ENCODE measurements at regions not wholly inside any gene's neighbourhood (a gene's known extent, or its start where the extent isn't known, plus 50 kb on each side); places are given as distances from the start of the nearest gene placed in this dataset.

GRCh38 chr4:138572007-138572406, 329.9 kb upstream of the SLC7A11 start:
- no peaks in the 10 kb centered on the region for H3K4me1 ChIP-seq (ENCODE audit: insufficient read depth, low read length)
- no peaks in the 10 kb centered on the region for H3K79me2 ChIP-seq (ENCODE audit: low read length)
- no peak overlapping the region for H3K4me2 ChIP-seq (ENCODE audit: low read length)
- intact Hi-C loops (cut with micrococcal nuclease): no loop called here
- no peak overlapping the region for H3K4me3 ChIP-seq (ENCODE audit: low read length)
- no peak for ATAC-seq
- no TSS peak for BruUV-seq (replicated peaks)
- H3F3A ChIP-seq (ENCODE audit: low read length, unreplicated experiment): no peaks in the 10 kb centered on the region
- no peak overlapping the region for H3K27ac ChIP-seq (ENCODE audit: low read length)
- no peaks in the 10 kb centered on the region for H3K9me3 ChIP-seq (ENCODE audit: low read length)
- no peaks in the 10 kb centered on the region for H4K20me1 ChIP-seq (ENCODE audit: low read length)
- ChIA-PET POLR2A (ENCODE audit: unreplicated experiment) (no interaction called here), CTCF (no interaction called here)
- no peaks in the 10 kb centered on the region for H3K36me3 ChIP-seq (ENCODE audit: low read depth, low read length)
- no peak overlapping the region for H3K9ac ChIP-seq (ENCODE audit: low read length)
- no peak for DNase-seq
- no peaks in the 10 kb centered on the region for H3K27me3 ChIP-seq (ENCODE audit: low read length)
- no peak for TF ChIP-seq EZH2phosphoT487 (IDR thresholded peaks at IDR 0.05; ENCODE audit: borderline replicate concordance, low read length)
- no peak overlapping the region for H2AFZ ChIP-seq (ENCODE audit: low read length)
- no peaks in the 10 kb centered on the region for H3K9me2 ChIP-seq (replicated peaks; ENCODE audit: low read length)

GRCh38 chr4:138567696-138568095, 325.5 kb upstream of the SLC7A11 start:
- no peak for ATAC-seq

GRCh38 chr4:138565576-138565975, 323.4 kb upstream of the SLC7A11 start:
- H3K9me2 ChIP-seq (replicated peaks; ENCODE audit: low read length): no peaks in the 10 kb centered on the region
- CTCF ChIA-PET: no interaction called here
- no peak for ATAC-seq
- intact Hi-C loops (cut with micrococcal nuclease): no loop called here
- H3K4me1 ChIP-seq (ENCODE audit: insufficient read depth, low read length): peaks cover 9% of the 10 kb centered on the region
- no peaks in the 10 kb centered on the region for H3F3A ChIP-seq (ENCODE audit: low read length, unreplicated experiment)
- no peaks in the 10 kb centered on the region for H3K79me2 ChIP-seq (ENCODE audit: low read length)
- BruUV-seq (replicated peaks): no TSS peak
- TF ChIP-seq EZH2phosphoT487 (IDR thresholded peaks at IDR 0.05; ENCODE audit: borderline replicate concordance, low read length): no peak
- TF ChIP-seq CTCF (conservative IDR thresholded peaks at IDR 0.05; ENCODE audit: low read depth, low read length): no peak
- TF ChIP-seq EZH2 (IDR thresholded peaks at IDR 0.05; ENCODE audit: low read length, unreplicated experiment): no peak
- H3K27me3 ChIP-seq (ENCODE audit: low read length): no peaks in the 10 kb centered on the region
- no peaks in the 10 kb centered on the region for H3K9me3 ChIP-seq (ENCODE audit: low read length)
- no peak overlapping the region for H3K9ac ChIP-seq (ENCODE audit: low read length)
- no peak overlapping the region for H3K27ac ChIP-seq (ENCODE audit: low read length)
- H3K36me3 ChIP-seq (ENCODE audit: low read depth, low read length): no peaks in the 10 kb centered on the region
- H2AFZ ChIP-seq (ENCODE audit: low read length): no peak overlapping the region
- H4K20me1 ChIP-seq (ENCODE audit: low read length): no peaks in the 10 kb centered on the region
- POLR2A ChIA-PET (ENCODE audit: unreplicated experiment): no interaction called here
- no peak overlapping the region for H3K4me3 ChIP-seq (ENCODE audit: low read length)
- no peak for DNase-seq
- no peak overlapping the region for H3K4me2 ChIP-seq (ENCODE audit: low read length)

More at GRCh38 chr4:138567696-138568095, 325.5 kb upstream of the SLC7A11 start:
- H4K20me1 ChIP-seq (ENCODE audit: low read length): no peaks in the 10 kb centered on the region
- H3K9me2 ChIP-seq (replicated peaks; ENCODE audit: low read length): no peaks in the 10 kb centered on the region
- no peak for DNase-seq
- CTCF ChIA-PET: no interaction called here
- no peak overlapping the region for H3K4me2 ChIP-seq (ENCODE audit: low read length)
- H3K9ac ChIP-seq (ENCODE audit: low read length): no peak overlapping the region
- intact Hi-C loops (cut with micrococcal nuclease): no loop called here
- no peak overlapping the region for H2AFZ ChIP-seq (ENCODE audit: low read length)
- POLR2A ChIA-PET (ENCODE audit: unreplicated experiment): no interaction called here
- H3K79me2 ChIP-seq (ENCODE audit: low read length): no peaks in the 10 kb centered on the region
- H3F3A ChIP-seq (ENCODE audit: low read length, unreplicated experiment): no peaks in the 10 kb centered on the region
- no peak for TF ChIP-seq EZH2 (IDR thresholded peaks at IDR 0.05; ENCODE audit: low read length, unreplicated experiment)
- no peak for TF ChIP-seq EZH2phosphoT487 (IDR thresholded peaks at IDR 0.05; ENCODE audit: borderline replicate concordance, low read length)
- no peak for TF ChIP-seq CTCF (conservative IDR thresholded peaks at IDR 0.05; ENCODE audit: low read depth, low read length)
- H3K4me1 ChIP-seq (ENCODE audit: insufficient read depth, low read length): peaks cover 5% of the 10 kb centered on the region; the same call in 1 of the 2 replicates
- no peak overlapping the region for H3K27ac ChIP-seq (ENCODE audit: low read length)
- no peaks in the 10 kb centered on the region for H3K36me3 ChIP-seq (ENCODE audit: low read depth, low read length)
- no TSS peak for BruUV-seq (replicated peaks)
- no peak overlapping the region for H3K4me3 ChIP-seq (ENCODE audit: low read length)
- no peaks in the 10 kb centered on the region for H3K9me3 ChIP-seq (ENCODE audit: low read length)
- H3K27me3 ChIP-seq (ENCODE audit: low read length): no peaks in the 10 kb centered on the region

All from PC-3 (cell line).